ENCODE measurements at regions not wholly inside any gene's neighbourhood (a gene's known extent, or its start where the extent isn't known, plus 50 kb on each side); places are given as distances from the start of the nearest gene placed in this dataset.

DNA sequence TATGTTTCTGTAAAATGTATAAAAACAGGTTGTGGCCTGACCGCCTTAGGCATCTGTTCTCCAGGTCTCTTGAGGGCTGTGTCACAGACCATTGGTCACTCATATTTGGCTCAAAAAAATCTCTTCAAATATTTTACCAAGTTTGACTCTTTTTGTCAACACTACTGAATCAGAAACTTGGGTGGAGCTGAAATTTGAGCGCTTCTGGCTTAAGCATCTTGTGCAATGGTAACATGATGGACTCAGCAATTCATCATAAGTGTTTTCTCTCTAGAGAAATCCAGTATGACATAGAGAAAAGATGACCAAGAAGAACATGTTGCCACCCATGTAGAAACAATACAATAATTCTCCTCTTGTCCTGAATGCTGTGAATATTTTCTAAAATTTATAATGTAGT, 387.9 kb downstream of the MAT2B start:
- Histone ChIP-seq H2AFZ (ENCODE audit: low read depth, low read length) (no peak overlapping the region), H3K9me1 (replicated peaks; ENCODE audit: control insufficient read depth, extremely low read depth, insufficient read depth, low read length) (no peaks in the 10 kb centered on the region), H3K4me1 (ENCODE audit: control insufficient read depth, extremely low read depth, insufficient read depth, low read length) (peaks cover 14% of the 10 kb centered on the region), H3K4me3 (replicated peaks in 1 of 3; ENCODE audit: insufficient read depth in 1 of 3, low read depth in 1 of 3, low read length in 3 of 3) (no peak overlapping the region), H3K9me3 (replicated peaks; ENCODE audit: control insufficient read depth, insufficient read depth, low read length) (no peaks in the 10 kb centered on the region), H3K79me2 (ENCODE audit: control insufficient read depth, insufficient read depth, low read length) (no peaks in the 10 kb centered on the region), H3K27ac (ENCODE audit: insufficient read depth, low read depth, low read length) (no peak overlapping the region), H3K27me3 (ENCODE audit: control insufficient read depth in 2 of 2, insufficient read depth in 2 of 2, low read length in 2 of 2) (no peaks in the 10 kb centered on the region), H3K36me3 (ENCODE audit: control insufficient read depth in 2 of 2, extremely low read depth in 1 of 2, insufficient read depth in 2 of 2, low read length in 2 of 2) (no peaks in the 10 kb centered on the region), H3K4me2 (ENCODE audit: insufficient read depth, low read length) (no peak overlapping the region), H3K9ac (replicated peaks; ENCODE audit: extremely low read depth, insufficient read depth, low read length) (no peak overlapping the region), H4K20me1 (replicated peaks; ENCODE audit: control insufficient read depth, extremely low read depth, insufficient read depth, low read length) (no peaks in the 10 kb centered on the region)
- no TSS peak for BruUV-seq (replicated peaks)
- FAIRE-seq, result no peak
- no peak for TF ChIP-seq POLR2AphosphoS5 (IDR thresholded peaks at IDR 0.05; ENCODE audit: insufficient read depth, low read depth, low read length)
- TF ChIP-seq EZH2 (IDR thresholded peaks at IDR 0.05; ENCODE audit: borderline replicate concordance, low read depth, low read length, severe bottlenecking), result no peak
- no peak for TF ChIP-seq MYC (IDR thresholded peaks at IDR 0.05; ENCODE audit: low read depth, low read length)
- TF ChIP-seq FOS (IDR thresholded peaks at IDR 0.05; ENCODE audit: borderline replicate concordance, insufficient read depth, low read length), result no peak
- TF ChIP-seq JUN (IDR thresholded peaks at IDR 0.05; ENCODE audit: borderline replicate concordance, insufficient read depth, insufficient read length, low read depth), result no peak
- TF ChIP-seq, protein P1, sequence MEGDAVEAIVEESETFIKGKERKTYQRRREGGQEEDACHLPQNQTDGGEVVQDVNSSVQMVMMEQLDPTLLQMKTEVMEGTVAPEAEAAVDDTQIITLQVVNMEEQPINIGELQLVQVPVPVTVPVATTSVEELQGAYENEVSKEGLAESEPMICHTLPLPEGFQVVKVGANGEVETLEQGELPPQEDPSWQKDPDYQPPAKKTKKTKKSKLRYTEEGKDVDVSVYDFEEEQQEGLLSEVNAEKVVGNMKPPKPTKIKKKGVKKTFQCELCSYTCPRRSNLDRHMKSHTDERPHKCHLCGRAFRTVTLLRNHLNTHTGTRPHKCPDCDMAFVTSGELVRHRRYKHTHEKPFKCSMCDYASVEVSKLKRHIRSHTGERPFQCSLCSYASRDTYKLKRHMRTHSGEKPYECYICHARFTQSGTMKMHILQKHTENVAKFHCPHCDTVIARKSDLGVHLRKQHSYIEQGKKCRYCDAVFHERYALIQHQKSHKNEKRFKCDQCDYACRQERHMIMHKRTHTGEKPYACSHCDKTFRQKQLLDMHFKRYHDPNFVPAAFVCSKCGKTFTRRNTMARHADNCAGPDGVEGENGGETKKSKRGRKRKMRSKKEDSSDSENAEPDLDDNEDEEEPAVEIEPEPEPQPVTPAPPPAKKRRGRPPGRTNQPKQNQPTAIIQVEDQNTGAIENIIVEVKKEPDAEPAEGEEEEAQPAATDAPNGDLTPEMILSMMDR (IDR thresholded peaks at IDR 0.05; ENCODE audit: extremely low read depth in 1 of 2, insufficient read depth in 1 of 2, low read depth in 1 of 2, low read length in 2 of 2), result no peak
- no peak for TF ChIP-seq POLR2A (IDR thresholded peaks at IDR 0.05; ENCODE audit: low read depth, low read length)
- TF ChIP-seq, protein P2, sequence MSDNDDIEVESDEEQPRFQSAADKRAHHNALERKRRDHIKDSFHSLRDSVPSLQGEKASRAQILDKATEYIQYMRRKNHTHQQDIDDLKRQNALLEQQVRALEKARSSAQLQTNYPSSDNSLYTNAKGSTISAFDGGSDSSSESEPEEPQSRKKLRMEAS (IDR thresholded peaks at IDR 0.05; ENCODE audit: insufficient read depth, insufficient read length), result no peak
- ChIA-PET CTCF (no interaction called here), POLR2A (no interaction called here)
- dilution Hi-C loops (cut with MboI; ENCODE audit: extremely low pct_ligation_motif_present, low sequenced_read_pairs) (no loop called here), intact Hi-C loops (cut with micrococcal nuclease) (no loop called here)
- DNase-seq (ENCODE audit: low read depth, low spot score), result no peak

Measured in endothelial cell of umbilical vein (primary cell).